ENCODE measurements at regions not wholly inside any gene's neighbourhood (a gene's known extent, or its start where the extent isn't known, plus 50 kb on each side); places are given as distances from the start of the nearest gene placed in this dataset.

DNA sequence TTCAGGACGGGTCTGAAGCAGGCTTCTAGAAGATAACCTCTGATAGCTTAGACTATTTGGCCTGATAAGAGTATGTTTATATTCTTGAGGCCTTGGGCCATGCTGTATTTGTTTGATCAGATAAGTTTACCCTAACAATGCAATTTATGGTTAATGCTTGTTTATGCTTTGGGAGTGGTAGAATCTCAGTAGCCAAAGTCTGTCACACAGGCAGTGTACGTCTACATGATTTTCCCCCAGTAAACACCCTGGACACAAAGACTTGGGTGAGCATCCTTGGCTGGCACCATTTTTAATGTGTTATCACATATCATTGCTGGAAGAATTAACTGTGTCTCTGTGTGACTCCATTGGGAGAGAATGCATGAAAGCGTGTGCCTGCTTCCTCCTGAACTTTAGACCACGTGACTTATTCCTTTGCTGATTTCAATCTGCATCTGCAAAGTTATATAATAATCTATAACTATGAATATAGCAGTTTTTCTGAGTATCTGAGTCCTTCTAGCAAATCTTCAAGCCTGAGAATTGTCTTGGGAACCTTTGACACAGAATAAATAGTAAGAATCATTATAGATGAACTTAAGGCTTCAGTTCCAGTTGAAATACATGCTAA, 172.4 kb downstream of the CASP12 start:
- ChIA-PET CTCF (ENCODE audit: partially characterized antibody) (interaction anchor here (0.6 to 0.7 kb wide), 2 partner anchors 9 kb away, joined by 3 to 4 read pairs; no protein-coding TSS in a partner anchor), POLR2A (ENCODE audit: partially characterized antibody) (no interaction called here)
- no peak overlapping the region for H2BK5ac ChIP-seq (ENCODE audit: low read depth, low read length)
- H3K56ac ChIP-seq (replicated peaks; ENCODE audit: insufficient read length, low read depth, low read length), result no peak overlapping the region
- H3K23ac ChIP-seq (ENCODE audit: insufficient read length), result no peak overlapping the region
- no peak overlapping the region for H3K18ac ChIP-seq (ENCODE audit: extremely low read depth, low read length)
- H3K9ac ChIP-seq (replicated peaks in 1 of 4; ENCODE audit: extremely low read depth in 1 of 4, low read depth in 3 of 4, low read length in 3 of 4), result no peak overlapping the region
- DNase-seq (ENCODE audit: low read depth in 1 of 2, low spot score in 2 of 2) (no peak), FAIRE-seq (no peak)
- no peak overlapping the region for H4K5ac ChIP-seq (ENCODE audit: insufficient read length, low read depth, low read length)
- no peak overlapping the region for H3K14ac ChIP-seq (ENCODE audit: insufficient read length)
- no peak overlapping the region for H3K4ac ChIP-seq (replicated peaks; ENCODE audit: insufficient read length, low read depth, low read length)
- no peaks in the 10 kb centered on the region for H3K79me1 ChIP-seq (ENCODE audit: low read depth, low read length)
- H2BK15ac ChIP-seq (ENCODE audit: low read length), result no peak overlapping the region
- no peak overlapping the region for H3K27ac ChIP-seq (ENCODE audit: low read depth, low read length)
- WGBS, 2 experiments (ENCODE audit: extremely low coverage in 1 of 2, insufficient coverage in 1 of 2, insufficient read length in 1 of 2, insufficient replicate concordance in 2 of 2, low coverage in 1 of 2, low lambda C conversion rate in 2 of 2, missing lambda C conversion rate in 1 of 2), result 88% methylated on average over 4 of the region's 4 CpGs; no CpG with 5 or more reads in 1 of the 2 experiments
- H2BK120ac ChIP-seq (replicated peaks; ENCODE audit: low read depth, low read length), result no peak overlapping the region
- no peak overlapping the region for H2AFZ ChIP-seq (ENCODE audit: low read length)
- H4K20me1 ChIP-seq (replicated peaks in 1 of 2; ENCODE audit: control insufficient read depth in 1 of 2, insufficient read depth in 2 of 2, low read length in 2 of 2), result no peaks in the 10 kb centered on the region
- no peak overlapping the region for H2AK5ac ChIP-seq (ENCODE audit: low read depth, low read length)
- H4K91ac ChIP-seq (replicated peaks; ENCODE audit: insufficient read length, low read length), result no peak overlapping the region
- H3K4me1 ChIP-seq (replicated peaks in 1 of 4; ENCODE audit: control insufficient read depth in 3 of 4, insufficient read depth in 4 of 4, low read length in 3 of 4), result no peaks in the 10 kb centered on the region
- no peaks in the 10 kb centered on the region for H3K23me2 ChIP-seq (ENCODE audit: low read depth, low read length)
- H3K36me3 ChIP-seq (ENCODE audit: control insufficient read depth in 2 of 4, insufficient read depth in 4 of 4, low read length in 3 of 4), result no peaks in the 10 kb centered on the region
- H3K4me2 ChIP-seq (ENCODE audit: insufficient read depth in 1 of 2, low read depth in 2 of 2, low read length in 2 of 2), result no peak overlapping the region
- no peak overlapping the region for H2BK20ac ChIP-seq (ENCODE audit: low read length)
- H3K4me3 ChIP-seq (ENCODE audit: extremely low read depth in 1 of 4, insufficient read depth in 2 of 4, low read depth in 3 of 4, low read length in 4 of 4), result no peak overlapping the region
- no peaks in the 10 kb centered on the region for H3K79me2 ChIP-seq (ENCODE audit: control insufficient read depth in 1 of 2, insufficient read depth in 2 of 2, low read length in 2 of 2)
- H3K9me3 ChIP-seq (ENCODE audit: insufficient read depth in 2 of 2, low read depth in 1 of 2, low read length in 1 of 2), result no peaks in the 10 kb centered on the region
- H4K8ac ChIP-seq (ENCODE audit: extremely low read depth, insufficient read depth, low read length), result no peak overlapping the region
- no peak overlapping the region for H2BK12ac ChIP-seq (ENCODE audit: low read depth, low read length)
- no peaks in the 10 kb centered on the region for H3K27me3 ChIP-seq (replicated peaks in 1 of 4; ENCODE audit: control insufficient read depth in 3 of 4, extremely low read depth in 1 of 4, insufficient read depth in 3 of 4, low read length in 3 of 4)
- no peak for TF ChIP-seq CREB1 (IDR thresholded peaks at IDR 0.05)
- no peak for TF ChIP-seq TAF7 (optimal IDR thresholded peaks at IDR 0.05; ENCODE audit: borderline replicate concordance, low read depth, low read length)
- TF ChIP-seq POU5F1 (IDR thresholded peaks at IDR 0.05; ENCODE audit: low read depth, low read length), result no peak
- TF ChIP-seq TBP (IDR thresholded peaks at IDR 0.05; ENCODE audit: low read depth, low read length), result no peak
- TF ChIP-seq SAP30 (IDR thresholded peaks at IDR 0.05; ENCODE audit: insufficient read depth, insufficient replicate concordance, low read length), result no peak
- TF ChIP-seq BRCA1 (IDR thresholded peaks at IDR 0.05; ENCODE audit: low read depth, low read length), result no peak
- TF ChIP-seq SP2 (IDR thresholded peaks at IDR 0.05; ENCODE audit: low read length), result no peak
- no peak for TF ChIP-seq CBX8 (IDR thresholded peaks at IDR 0.05; ENCODE audit: borderline replicate concordance, low read depth, low read length)
- TF ChIP-seq RBBP5 (IDR thresholded peaks at IDR 0.05; ENCODE audit: borderline replicate concordance, low read depth, low read length), result no peak
- TF ChIP-seq FOSL1 (IDR thresholded peaks at IDR 0.05; ENCODE audit: insufficient read depth, low read depth, low read length), result no peak
- no peak for TF ChIP-seq RAD21 (IDR thresholded peaks at IDR 0.05 in 1 of 2, conservative IDR thresholded peaks at IDR 0.05 in 1 of 2; ENCODE audit: low read depth in 2 of 2, low read length in 2 of 2)
- no peak for TF ChIP-seq POLR2AphosphoS5 (IDR thresholded peaks at IDR 0.05; ENCODE audit: low read depth, low read length)
- TF ChIP-seq ATF3 (IDR thresholded peaks at IDR 0.05; ENCODE audit: insufficient read depth, low read depth, low read length), result no peak
- no peak for TF ChIP-seq YY1 (IDR thresholded peaks at IDR 0.05; ENCODE audit: low read depth, low read length)

All from H1 (cell line).